AG04449 (cell line): ENCODE measurements at regions not wholly inside any gene's neighbourhood (a gene's known extent, or its start where the extent isn't known, plus 50 kb on each side); places are given as distances from the start of the nearest gene placed in this dataset.

Experiments
- CTCF ChIA-PET: fragments of 350-600 bp; formaldehyde crosslinking; extraction: SDS; loops from one replicate; lab custom pipeline; 2021; ENCODE audit warnings: antibody characterized with exemption; lab: Yijun Ruan, JAX
- POLR2A ChIA-PET: fragments of 400-600, 350-600 bp; formaldehyde crosslinking; extraction: SDS; loops from one replicate; lab custom pipeline; 2020; ENCODE audit warnings: antibody characterized with exemption, inconsistent platforms; lab: Yijun Ruan, JAX
- DNase-seq: peaks from one replicate; pipeline ENCODE4 v3.0.0-alpha.2; 2010; ENCODE audit warnings: low read depth, low spot score
- H3K4me3 ChIP-seq: 2 replicates; pipeline ENCODE4 v1.5.1; 2011; ENCODE audit warnings: low read depth, mild to moderate bottlenecking, control low read depth, low read length
- TF ChIP-seq, protein P1 (sequence below): IDR thresholded peaks from one replicate; pipeline ENCODE4 v1.5.1; 2011; ENCODE audit warnings: mild to moderate bottlenecking, moderate library complexity, low read length, control low read depth, inconsistent platforms; ENCODE audit not compliant: insufficient read depth; ENCODE audit errors: missing control alignments

DNA sequence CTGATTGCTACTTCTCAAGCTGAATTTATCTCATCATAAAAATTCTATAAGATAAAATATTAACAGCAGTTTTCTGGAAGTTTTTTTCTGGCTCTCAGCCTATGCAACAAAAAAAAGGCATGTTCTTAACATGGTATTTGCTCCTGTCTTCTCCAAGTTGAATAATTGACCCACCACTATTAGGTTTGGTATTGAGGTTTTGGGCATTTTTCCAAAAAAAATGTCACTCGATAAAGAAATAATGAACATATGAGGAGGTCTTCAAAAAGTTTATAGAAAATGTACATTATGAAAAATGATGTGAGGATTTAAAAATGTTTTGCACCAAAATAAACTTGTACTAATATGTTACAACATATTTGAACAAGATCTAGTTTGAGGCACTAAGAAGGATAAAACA is 808.6 kb upstream of the RAG2 start:
- H3K4me3 ChIP-seq = no peak overlapping the region
- no peak for DNase-seq
- TF ChIP-seq, protein P1, sequence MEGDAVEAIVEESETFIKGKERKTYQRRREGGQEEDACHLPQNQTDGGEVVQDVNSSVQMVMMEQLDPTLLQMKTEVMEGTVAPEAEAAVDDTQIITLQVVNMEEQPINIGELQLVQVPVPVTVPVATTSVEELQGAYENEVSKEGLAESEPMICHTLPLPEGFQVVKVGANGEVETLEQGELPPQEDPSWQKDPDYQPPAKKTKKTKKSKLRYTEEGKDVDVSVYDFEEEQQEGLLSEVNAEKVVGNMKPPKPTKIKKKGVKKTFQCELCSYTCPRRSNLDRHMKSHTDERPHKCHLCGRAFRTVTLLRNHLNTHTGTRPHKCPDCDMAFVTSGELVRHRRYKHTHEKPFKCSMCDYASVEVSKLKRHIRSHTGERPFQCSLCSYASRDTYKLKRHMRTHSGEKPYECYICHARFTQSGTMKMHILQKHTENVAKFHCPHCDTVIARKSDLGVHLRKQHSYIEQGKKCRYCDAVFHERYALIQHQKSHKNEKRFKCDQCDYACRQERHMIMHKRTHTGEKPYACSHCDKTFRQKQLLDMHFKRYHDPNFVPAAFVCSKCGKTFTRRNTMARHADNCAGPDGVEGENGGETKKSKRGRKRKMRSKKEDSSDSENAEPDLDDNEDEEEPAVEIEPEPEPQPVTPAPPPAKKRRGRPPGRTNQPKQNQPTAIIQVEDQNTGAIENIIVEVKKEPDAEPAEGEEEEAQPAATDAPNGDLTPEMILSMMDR = no peak
- CTCF ChIA-PET = no interaction called here
- POLR2A ChIA-PET = no interaction called here

GRCh38 chr11:37404231-37404630 is 806.2 kb upstream of the RAG2 start:
- ChIA-PET CTCF (no interaction called here), POLR2A (no interaction called here)
- DNase-seq = no peak
- no peak overlapping the region for H3K4me3 ChIP-seq
- TF ChIP-seq, protein P1 = no peak

DNA sequence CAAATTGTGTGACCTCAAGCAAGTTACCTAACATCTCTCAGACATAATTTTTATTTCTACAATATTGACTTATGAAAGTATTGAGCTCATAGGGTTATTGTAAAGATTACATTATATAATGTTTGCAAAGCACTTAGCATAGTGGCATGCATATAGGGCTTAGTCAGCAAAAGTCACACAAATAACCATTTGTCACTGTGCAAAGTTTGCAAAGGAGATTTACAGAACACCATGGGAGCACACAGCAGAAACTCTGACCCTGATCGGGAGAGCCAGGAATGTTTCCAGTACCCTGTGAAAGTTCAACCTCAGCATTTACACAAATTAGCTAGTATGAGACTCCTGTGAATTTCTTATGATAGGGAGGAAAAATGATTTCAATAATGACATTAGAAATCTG is 804.6 kb upstream of the RAG2 start:
- CTCF ChIA-PET = no interaction called here
- TF ChIP-seq, protein P1 = no peak
- POLR2A ChIA-PET = no interaction called here
- H3K4me3 ChIP-seq = no peak overlapping the region
- no peak for DNase-seq

DNA sequence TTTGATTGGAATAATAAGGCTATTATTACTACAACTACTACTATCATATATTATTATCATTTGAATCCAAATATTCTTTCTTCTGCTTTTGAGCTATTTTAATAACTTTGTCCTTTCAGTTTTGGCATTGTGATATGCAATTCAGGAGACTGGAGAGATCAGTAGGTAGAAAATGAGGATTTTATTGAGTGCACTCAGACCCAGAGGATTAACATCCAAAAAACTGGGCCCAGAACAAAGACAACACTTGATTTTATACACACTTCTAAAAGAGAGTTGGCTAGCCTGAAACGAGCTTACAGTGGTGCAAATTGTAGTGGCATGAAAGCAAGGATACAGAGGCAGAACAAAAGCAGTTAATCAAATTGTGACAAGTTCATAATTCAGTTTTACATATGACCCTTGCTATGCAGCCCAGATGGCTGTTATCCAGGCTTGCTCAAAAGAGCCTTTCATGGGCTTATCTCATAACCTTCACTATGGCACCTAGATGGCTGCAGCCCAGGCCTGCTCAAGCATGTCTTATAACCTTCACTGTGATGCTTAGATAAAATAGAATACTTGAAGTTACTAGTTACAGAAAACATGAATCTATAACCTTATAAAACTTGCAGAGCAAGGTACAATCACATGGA is 796.3 kb upstream of the RAG2 start:
- DNase-seq = no peak
- H3K4me3 ChIP-seq = no peak overlapping the region
- TF ChIP-seq, protein P1 = no peak
- ChIA-PET CTCF (no interaction called here), POLR2A (no interaction called here)

DNA sequence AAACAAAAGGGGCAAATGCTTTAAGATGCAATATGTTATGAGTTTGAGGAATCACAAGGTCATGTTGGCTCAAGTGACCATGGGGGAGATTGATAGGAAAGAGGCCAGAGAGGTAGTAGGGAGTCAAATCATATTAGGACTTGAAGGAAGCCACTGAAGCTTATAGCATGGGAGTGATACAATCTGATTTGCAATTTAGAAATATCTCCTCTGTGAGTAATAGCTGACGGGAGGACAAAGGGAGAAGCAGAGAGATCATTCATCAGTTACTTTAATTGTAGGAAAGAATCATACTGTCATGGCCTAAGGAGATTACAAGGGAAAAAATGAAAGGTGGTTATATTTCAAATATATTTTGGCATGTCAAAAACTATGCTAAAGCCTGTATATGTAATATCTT is 793.6 kb upstream of the RAG2 start:
- TF ChIP-seq, protein P1 = no peak
- ChIA-PET POLR2A (no interaction called here), CTCF (no interaction called here)
- DNase-seq = no peak
- no peak overlapping the region for H3K4me3 ChIP-seq

- CTCF ChIA-PET = no interaction called here
- no peak for DNase-seq
- H3K4me3 ChIP-seq = no peak overlapping the region
- TF ChIP-seq, protein P1 = no peak
- POLR2A ChIA-PET = no interaction called here
Measured at GRCh38 chr11:37390576-37391083, 792.6 kb upstream of the RAG2 start.
